Caco-2 (cell line): ENCODE measurements at regions not wholly inside any gene's neighbourhood (a gene's known extent, or its start where the extent isn't known, plus 50 kb on each side); places are given as distances from the start of the nearest gene placed in this dataset.

Experiments
- BruUV-seq: library from RNA; stranded (reverse); fragments of 400-500 nt; replicated peaks from 2 replicates; lab custom pipeline; 2021; lab: Mats Ljungman, UMichigan
- CTCF ChIA-PET: fragments of 300-600 bp; sonication (Branson Sonifier 250); formaldehyde crosslinking; loops from one replicate; lab custom pipeline; 2022; ENCODE audit warnings: antibody characterized with exemption; lab: Charles Lee
- POLR2A ChIA-PET: fragments of 300-600 bp; sonication (Branson Sonifier 250); formaldehyde crosslinking; loops from one replicate; lab custom pipeline; 2022; ENCODE audit warnings: antibody characterized with exemption; lab: Charles Lee
- DNase-seq, 2 experiments: peaks; one replicate each; pipeline versions ENCODE4 v3.0.0 to v3.0.0-alpha.2; 2020 to 2022
- H3K27me3 ChIP-seq: replicated peaks from 2 replicates; pipeline ENCODE4 v1.6.0; 2011; ENCODE audit warnings: low read length; ENCODE audit not compliant: control insufficient read depth, insufficient read depth
- H3K36me3 ChIP-seq: 2 replicates; pipeline ENCODE4 v1.5.1; 2011; ENCODE audit warnings: low read length; ENCODE audit not compliant: control insufficient read depth, insufficient read depth
- H3K4me1 ChIP-seq: fragments of 250-450 bp; sonication (Bioruptor Pico); 2 replicates; pipeline ENCODE4 v1.5.1; 2020; ENCODE audit warnings: mild to moderate bottlenecking
- H3K4me3 ChIP-seq: 2 replicates; pipeline ENCODE4 v1.5.1; 2011; ENCODE audit warnings: low read depth, mild to moderate bottlenecking, control low read depth, low read length
- H3K9me3 ChIP-seq: fragments of 250-450 bp; sonication (Bioruptor Pico); 2 replicates; pipeline ENCODE4 v1.5.1; 2020; ENCODE audit warnings: mild to moderate bottlenecking, moderate library complexity
- H3K27ac Mint-ChIP-seq: one replicate; pipeline ENCODE4 v1.8.0; 2022; ENCODE audit warnings: mixed read lengths; ENCODE audit not compliant: unreplicated experiment
- H3K27me3 Mint-ChIP-seq: one replicate; pipeline ENCODE4 v1.8.0; 2022; ENCODE audit warnings: mixed read lengths; ENCODE audit not compliant: insufficient read depth, unreplicated experiment
- H3K36me3 Mint-ChIP-seq: one replicate; pipeline ENCODE4 v1.8.0; 2022; ENCODE audit warnings: mild to moderate bottlenecking, mixed read lengths; ENCODE audit not compliant: insufficient read depth, unreplicated experiment
- H3K4me1 Mint-ChIP-seq: one replicate; pipeline ENCODE4 v1.8.0; 2022; ENCODE audit warnings: low read depth, mixed read lengths; ENCODE audit not compliant: unreplicated experiment
- H3K4me3 Mint-ChIP-seq: one replicate; pipeline ENCODE4 v1.8.0; 2022; ENCODE audit warnings: mild to moderate bottlenecking, moderate library complexity, mixed read lengths; ENCODE audit not compliant: unreplicated experiment
- H3K9me3 Mint-ChIP-seq: one replicate; pipeline ENCODE4 v1.8.0; 2022; ENCODE audit warnings: mixed read lengths; ENCODE audit not compliant: unreplicated experiment
- CTCF ChIP-seq, 2 experiments: fragments of 200-600 bp in 1 of 2; IDR thresholded peaks; 1 replicate in 1 of 2; 2 replicates in 1 of 2; pipeline versions ENCODE4 v1.5.1 to v1.8.0; 2011 to 2022; ENCODE audit warnings: antibody characterized with exemption in 1 of 2, control low read depth in 1 of 2, inconsistent platforms in 1 of 2, low read depth in 1 of 2, low read length in 1 of 2, mild to moderate bottlenecking in 1 of 2, moderate library complexity in 1 of 2; ENCODE audit not compliant: insufficient read depth in 1 of 2, severe bottlenecking in 1 of 2, unreplicated experiment in 1 of 2
- intact Hi-C: fragments of 100-400 bp; cut with micrococcal nuclease; formaldehyde crosslinking; loops from one replicate; pipeline ENCODE4 v1.10.0; 2022; ENCODE audit not compliant: unreplicated experiment

- no peak overlapping the region for H3K27ac Mint-ChIP-seq
- H3K36me3 Mint-ChIP-seq: no peaks in the 10 kb centered on the region
- H3K9me3 ChIP-seq: no peaks in the 10 kb centered on the region
- H3K4me1 ChIP-seq: no peaks in the 10 kb centered on the region
- no peak for TF ChIP-seq CTCF (IDR thresholded peaks at IDR 0.05; ENCODE audit: insufficient read depth in 1 of 2, low read depth in 1 of 2, low read length in 1 of 2, severe bottlenecking in 1 of 2, unreplicated experiment in 1 of 2)
- no peak overlapping the region for H3K4me3 Mint-ChIP-seq
- H3K4me1 Mint-ChIP-seq: no peaks in the 10 kb centered on the region
- POLR2A ChIA-PET: no interaction called here
- no peaks in the 10 kb centered on the region for H3K36me3 ChIP-seq
- H3K4me3 ChIP-seq: no peak overlapping the region
- intact Hi-C loops: no loop called here
- DNase-seq: no peak
- H3K27me3 Mint-ChIP-seq: peaks cover 3% of the 10 kb centered on the region
- CTCF ChIA-PET: no interaction called here
- H3K27me3 ChIP-seq: no peaks in the 10 kb centered on the region
- no peaks in the 10 kb centered on the region for H3K9me3 Mint-ChIP-seq
- BruUV-seq: no TSS peak
These were observed 313.6 kb downstream of the OLFM3 start for GRCh38 chr1:101683136-101683535.

- Histone ChIP-seq H3K4me1 (no peaks in the 10 kb centered on the region), H3K36me3 (no peaks in the 10 kb centered on the region), H3K27me3 (no peaks in the 10 kb centered on the region), H3K9me3 (no peaks in the 10 kb centered on the region), H3K4me3 (no peak overlapping the region)
- peaks cover 3% of the 10 kb centered on the region for H3K27me3 Mint-ChIP-seq
- ChIA-PET CTCF (no interaction called here), POLR2A (no interaction called here)
- BruUV-seq: no TSS peak
- H3K27ac Mint-ChIP-seq: no peak overlapping the region
- no peak for DNase-seq
- no peak for TF ChIP-seq CTCF (IDR thresholded peaks at IDR 0.05; ENCODE audit: insufficient read depth in 1 of 2, low read depth in 1 of 2, low read length in 1 of 2, severe bottlenecking in 1 of 2, unreplicated experiment in 1 of 2)
- intact Hi-C loops: no loop called here
- H3K4me1 Mint-ChIP-seq: no peaks in the 10 kb centered on the region
- H3K4me3 Mint-ChIP-seq: no peak overlapping the region
- no peaks in the 10 kb centered on the region for H3K36me3 Mint-ChIP-seq
- H3K9me3 Mint-ChIP-seq: no peaks in the 10 kb centered on the region
These were observed 313.2 kb downstream of the OLFM3 start for GRCh38 chr1:101683561-101683960.

GRCh38 chr1:101697072-101697471 is 299.7 kb downstream of the OLFM3 start:
- H3K27me3 ChIP-seq: no peaks in the 10 kb centered on the region
- BruUV-seq: no TSS peak
- H3K4me3 ChIP-seq: no peak overlapping the region
- Mint-ChIP-seq H3K36me3 (no peaks in the 10 kb centered on the region), H3K4me3 (no peak overlapping the region), H3K9me3 (no peaks in the 10 kb centered on the region), H3K27me3 (peaks cover 2% of the 10 kb centered on the region), H3K4me1 (no peaks in the 10 kb centered on the region), H3K27ac (no peak overlapping the region)
- H3K36me3 ChIP-seq: no peaks in the 10 kb centered on the region
- ChIA-PET POLR2A (no interaction called here), CTCF (no interaction called here)
- no peaks in the 10 kb centered on the region for H3K4me1 ChIP-seq
- no peak for DNase-seq
- intact Hi-C loops: no loop called here
- no peak for TF ChIP-seq CTCF (IDR thresholded peaks at IDR 0.05; ENCODE audit: insufficient read depth in 1 of 2, low read depth in 1 of 2, low read length in 1 of 2, severe bottlenecking in 1 of 2, unreplicated experiment in 1 of 2)
- no peaks in the 10 kb centered on the region for H3K9me3 ChIP-seq
